ENCODE measurements at regions not wholly inside any gene's neighbourhood (a gene's known extent, or its start where the extent isn't known, plus 50 kb on each side); places are given as distances from the start of the nearest gene placed in this dataset.

DNA sequence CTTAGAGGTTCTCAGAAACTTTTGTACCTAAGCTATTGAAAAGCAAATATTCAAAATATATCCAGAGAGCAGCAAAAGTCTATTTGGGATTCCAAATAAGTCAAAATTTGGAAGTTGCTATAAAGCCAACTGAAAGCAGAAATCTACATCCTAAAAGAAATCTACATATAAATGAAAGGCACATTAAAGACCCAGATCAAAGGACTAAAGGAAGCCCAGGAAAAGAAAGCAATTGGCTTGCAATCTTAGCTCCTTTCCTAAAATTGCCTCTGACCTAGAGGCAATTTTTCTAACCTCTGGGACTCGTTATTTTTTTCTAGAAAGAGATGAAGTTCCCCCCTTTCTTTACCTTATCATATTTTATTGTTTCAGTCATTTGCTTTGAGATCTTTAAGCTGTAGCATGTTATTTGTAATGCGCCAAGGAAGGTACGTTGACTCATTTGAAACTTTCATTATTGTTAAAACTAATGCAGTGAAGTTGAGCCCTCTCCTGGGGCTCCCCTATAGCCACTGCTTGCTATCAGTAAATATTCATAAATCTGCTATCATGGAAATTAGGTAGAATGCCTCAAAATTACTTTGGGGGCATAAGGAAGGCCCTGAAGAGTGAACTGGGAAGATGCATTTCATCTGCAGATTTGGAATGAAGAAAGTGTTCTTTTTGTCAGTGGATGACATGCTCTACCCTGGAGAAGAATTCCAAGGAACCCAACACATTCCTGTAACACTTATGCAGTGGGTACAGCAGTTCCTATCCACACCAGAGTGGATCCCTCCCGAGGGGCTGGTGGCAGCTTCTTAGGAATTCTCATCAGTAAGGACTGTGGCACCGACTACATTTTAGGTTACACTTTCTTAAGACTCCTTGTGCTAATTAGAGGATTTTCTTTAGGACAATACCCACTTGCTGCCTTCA lies 177.8 kb upstream of the IGFBP7 start:
- H3K4me3 ChIP-seq (replicated peaks in 1 of 2; ENCODE audit: low read depth in 2 of 2, low read length in 2 of 2), result no peak overlapping the region
- TF ChIP-seq CTCF (IDR thresholded peaks at IDR 0.05; ENCODE audit: low read depth, low read length), result no peak
- no peak for DNase-seq (ENCODE audit: low read depth in 2 of 2)

- DNase-seq (ENCODE audit: low read depth in 2 of 2), result no peak
- no peak for TF ChIP-seq CTCF (IDR thresholded peaks at IDR 0.05; ENCODE audit: low read depth, low read length)
- no peak overlapping the region for H3K4me3 ChIP-seq (replicated peaks in 1 of 2; ENCODE audit: low read depth in 2 of 2, low read length in 2 of 2)
Observed at GRCh38 chr4:57282933-57283310, 172.7 kb upstream of the IGFBP7 start.

DNA sequence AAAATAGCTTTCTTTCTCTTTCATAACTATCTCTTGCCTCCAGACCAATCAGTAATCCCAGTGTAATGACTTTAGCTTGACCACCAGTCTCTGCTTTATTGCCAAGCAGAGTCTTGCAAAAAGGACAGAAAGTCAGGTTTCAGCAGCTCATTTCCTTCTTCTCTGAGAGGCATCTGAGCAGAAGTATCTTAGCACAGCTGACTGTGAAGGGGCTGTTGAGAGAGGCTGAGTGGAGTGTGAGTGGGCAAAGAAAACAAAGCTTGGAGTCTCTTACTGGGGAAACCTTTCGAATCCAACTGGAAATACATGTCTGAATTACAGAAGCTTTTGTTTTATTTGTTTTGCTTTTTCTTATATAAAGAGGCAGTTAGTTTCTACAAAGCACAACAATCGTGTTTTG lies 170.3 kb upstream of the IGFBP7 start:
- no peak for DNase-seq (ENCODE audit: low read depth in 2 of 2)
- H3K4me3 ChIP-seq (replicated peaks in 1 of 2; ENCODE audit: low read depth in 2 of 2, low read length in 2 of 2), result no peak overlapping the region
- no peak for TF ChIP-seq CTCF (IDR thresholded peaks at IDR 0.05; ENCODE audit: low read depth, low read length)

GRCh38 chr4:57278780-57279179 lies 168.6 kb upstream of the IGFBP7 start:
- no peak for DNase-seq (ENCODE audit: low read depth in 2 of 2)
- H3K4me3 ChIP-seq (replicated peaks in 1 of 2; ENCODE audit: low read depth in 2 of 2, low read length in 2 of 2), result no peak overlapping the region
- no peak for TF ChIP-seq CTCF (IDR thresholded peaks at IDR 0.05; ENCODE audit: low read depth, low read length)

DNA sequence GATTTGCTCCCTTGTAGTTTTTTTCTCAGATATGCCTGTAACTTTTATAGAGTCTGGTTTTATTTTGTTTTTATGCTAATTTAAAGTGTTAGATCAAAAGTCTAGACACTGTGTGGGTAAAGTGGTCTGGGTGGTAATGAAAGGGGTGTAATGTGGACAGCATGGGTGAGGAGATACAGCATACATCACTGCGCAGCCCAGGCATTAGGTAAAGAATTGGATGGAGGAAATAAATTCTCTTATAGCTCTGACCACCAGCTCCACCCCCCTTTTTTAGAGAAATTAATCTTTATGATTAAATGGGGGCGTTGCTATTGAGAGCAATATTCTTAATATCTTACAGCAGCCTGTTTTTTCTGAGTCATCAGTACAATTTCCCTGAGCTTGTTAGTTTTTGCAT lies 163.9 kb upstream of the IGFBP7 start:
- DNase-seq (ENCODE audit: low read depth in 2 of 2), result no peak
- H3K4me3 ChIP-seq (replicated peaks in 1 of 2; ENCODE audit: low read depth in 2 of 2, low read length in 2 of 2), result no peak overlapping the region
- TF ChIP-seq CTCF (IDR thresholded peaks at IDR 0.05; ENCODE audit: low read depth, low read length), result no peak

DNA sequence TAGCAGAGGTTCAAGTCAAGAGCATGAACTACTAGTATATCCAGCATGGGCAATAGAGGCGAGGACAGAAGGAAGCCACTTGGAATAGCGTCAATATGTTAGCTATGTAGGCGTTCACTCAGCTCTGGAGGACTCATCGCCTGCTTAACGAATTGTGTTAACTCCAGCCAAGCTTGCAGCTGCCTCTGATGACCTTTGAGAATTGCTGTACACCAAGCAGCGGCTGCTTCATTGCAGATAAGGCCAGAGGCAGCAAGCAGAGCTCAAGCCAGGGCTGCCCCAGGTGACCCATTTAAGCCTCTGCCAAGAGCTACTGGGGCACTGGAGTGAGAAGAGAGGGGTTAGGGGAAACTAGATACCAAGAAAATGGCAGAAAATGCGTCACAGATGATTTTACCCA lies 160.2 kb upstream of the IGFBP7 start:
- TF ChIP-seq CTCF (IDR thresholded peaks at IDR 0.05; ENCODE audit: low read depth, low read length), result no peak
- peak; percentile 1 to 41 for DNase-seq (ENCODE audit: low read depth in 2 of 2)
- H3K4me3 ChIP-seq (replicated peaks in 1 of 2; ENCODE audit: low read depth in 2 of 2, low read length in 2 of 2), result no peak overlapping the region

Data from cardiac fibroblast (primary cell).